Thoracic aorta (tissue), 2 donors: ENCODE measurements at regions not wholly inside any gene's neighbourhood (a gene's known extent, or its start where the extent isn't known, plus 50 kb on each side); places are given as distances from the start of the nearest gene placed in this dataset.

Experiments used
- ATAC-seq: fragments of 150-250 bp; one replicate; pipeline ENCODE4 v1.8.0; 2017; ENCODE audit warnings: low read depth; ENCODE audit not compliant: insufficient number of reproducible peaks, low FRiP score
- DNase-seq: peaks from one replicate; pipeline ENCODE4 v3.0.0-alpha.2; 2020; ENCODE audit warnings: low spot score
- H3K27ac ChIP-seq, 2 donors: fragments of 200-600 bp; sonication (generic); 1 replicate in 1 of 2; 2 replicates in 1 of 2; pipeline ENCODE4 v1.5.1; 2016; ENCODE audit warnings: mild to moderate bottlenecking in 2 of 2, moderate library complexity in 2 of 2
- H3K27me3 ChIP-seq: fragments of 200-600 bp; sonication (generic); replicated peaks from 2 replicates; pipeline ENCODE4 v1.6.0; 2016; ENCODE audit warnings: mild to moderate bottlenecking; ENCODE audit not compliant: insufficient read depth
- H3K36me3 ChIP-seq: fragments of 200-600 bp; sonication (generic); one replicate; pipeline ENCODE4 v1.5.1; 2016
- H3K4me1 ChIP-seq, 2 donors: fragments of 200-600 bp; sonication (generic); 1 replicate in 1 of 2; 2 replicates in 1 of 2; pipeline versions ENCODE4 v1.5.1 to v1.6.0; 2016; ENCODE audit warnings: low read depth in 2 of 2, mild to moderate bottlenecking in 1 of 2; ENCODE audit not compliant: control insufficient read depth in 1 of 2
- H3K4me3 ChIP-seq: fragments of 200-600 bp; sonication (generic); 2 replicates; pipeline ENCODE4 v1.5.1; 2016; ENCODE audit warnings: mild to moderate bottlenecking
- H3K9me3 ChIP-seq: fragments of 200-600 bp; sonication (generic); 2 replicates; pipeline ENCODE4 v1.5.1; 2016
- TF ChIP-seq, protein P1 (sequence below): fragments of 200-600 bp; sonication (generic); IDR thresholded peaks from one replicate; pipeline ENCODE4 v1.5.1; 2019; ENCODE audit warnings: antibody characterized with exemption

DNA sequence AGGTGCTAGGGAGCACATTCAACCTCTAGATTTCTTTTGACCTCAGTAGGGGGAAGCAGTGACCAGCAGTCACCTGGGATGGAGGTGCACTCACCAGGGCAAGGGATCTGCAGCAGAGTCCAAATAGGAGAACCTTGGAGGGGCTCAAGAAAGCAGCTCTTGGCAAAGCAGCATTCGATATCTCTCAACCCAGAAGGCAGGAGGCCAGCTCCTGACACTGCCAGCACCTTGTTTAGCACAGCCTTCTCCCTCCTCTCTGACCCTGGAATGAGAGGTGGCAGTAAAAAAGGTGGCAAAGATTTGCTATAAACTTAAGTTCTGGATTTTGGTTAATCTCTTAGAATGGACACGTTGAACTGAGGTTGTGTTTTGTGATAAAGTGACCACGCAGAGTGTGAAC lies 107.9 kb downstream of the AQP9 start:
- Histone ChIP-seq H3K36me3 (no peaks in the 10 kb centered on the region), H3K9me3 (no peaks in the 10 kb centered on the region), H3K4me1 (peaks cover 5 to 37% of the 10 kb centered on the region in 2 donors), H3K4me3 (no peak overlapping the region), H3K27me3 (no peaks in the 10 kb centered on the region), H3K27ac (no peak overlapping the region)
- ATAC-seq (no peak), DNase-seq (no peak)
- TF ChIP-seq, protein P1, sequence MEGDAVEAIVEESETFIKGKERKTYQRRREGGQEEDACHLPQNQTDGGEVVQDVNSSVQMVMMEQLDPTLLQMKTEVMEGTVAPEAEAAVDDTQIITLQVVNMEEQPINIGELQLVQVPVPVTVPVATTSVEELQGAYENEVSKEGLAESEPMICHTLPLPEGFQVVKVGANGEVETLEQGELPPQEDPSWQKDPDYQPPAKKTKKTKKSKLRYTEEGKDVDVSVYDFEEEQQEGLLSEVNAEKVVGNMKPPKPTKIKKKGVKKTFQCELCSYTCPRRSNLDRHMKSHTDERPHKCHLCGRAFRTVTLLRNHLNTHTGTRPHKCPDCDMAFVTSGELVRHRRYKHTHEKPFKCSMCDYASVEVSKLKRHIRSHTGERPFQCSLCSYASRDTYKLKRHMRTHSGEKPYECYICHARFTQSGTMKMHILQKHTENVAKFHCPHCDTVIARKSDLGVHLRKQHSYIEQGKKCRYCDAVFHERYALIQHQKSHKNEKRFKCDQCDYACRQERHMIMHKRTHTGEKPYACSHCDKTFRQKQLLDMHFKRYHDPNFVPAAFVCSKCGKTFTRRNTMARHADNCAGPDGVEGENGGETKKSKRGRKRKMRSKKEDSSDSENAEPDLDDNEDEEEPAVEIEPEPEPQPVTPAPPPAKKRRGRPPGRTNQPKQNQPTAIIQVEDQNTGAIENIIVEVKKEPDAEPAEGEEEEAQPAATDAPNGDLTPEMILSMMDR: no peak

DNA sequence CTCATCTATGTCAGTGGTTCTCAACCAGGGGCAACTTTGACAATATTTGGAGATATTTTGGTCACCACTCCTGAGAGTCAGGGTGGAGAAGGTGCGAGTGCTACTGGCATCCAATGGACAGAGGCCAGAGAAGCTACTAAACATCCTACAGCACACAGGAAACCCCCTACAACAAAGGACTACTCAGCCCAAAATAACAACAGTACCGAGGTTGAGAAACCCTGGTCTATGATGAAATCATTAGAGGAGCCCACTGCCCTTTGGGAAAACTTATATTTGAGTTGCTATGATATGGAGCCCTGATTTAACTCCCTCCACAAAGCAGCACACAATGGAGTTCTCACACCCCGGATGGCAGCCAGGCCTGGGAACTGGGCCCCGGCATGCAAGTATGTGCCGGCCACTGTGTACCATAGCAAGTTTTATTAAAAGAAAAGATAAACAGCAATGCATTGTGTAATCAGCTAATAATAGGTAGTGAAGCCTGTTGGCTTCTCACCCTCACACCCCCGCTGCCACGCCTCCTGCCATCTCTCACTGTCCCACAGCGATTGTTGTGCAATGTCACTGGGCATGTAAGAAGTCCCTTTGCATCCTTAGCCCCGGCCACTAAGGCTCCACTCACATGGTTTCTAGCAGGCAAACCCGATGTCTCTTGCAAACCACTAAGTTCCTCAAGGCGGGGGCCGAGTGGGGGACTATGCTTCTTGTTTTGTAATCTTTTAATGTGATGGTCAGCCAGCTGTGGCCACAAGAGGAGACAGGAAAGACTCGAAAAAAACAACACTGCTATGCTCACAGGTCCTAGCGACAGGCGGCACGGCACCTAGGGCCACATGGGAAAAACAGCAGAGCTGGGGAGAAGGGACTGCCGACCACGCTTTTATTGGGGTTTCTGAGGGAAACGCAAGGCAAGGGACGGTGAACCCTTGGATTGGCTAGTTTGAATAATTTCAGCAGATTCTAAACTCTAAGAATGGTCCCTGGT lies 110.0 kb downstream of the AQP9 start:
- peaks cover 5 to 37% of the 10 kb centered on the region in 2 donors for H3K4me1 ChIP-seq
- H3K9me3 ChIP-seq: no peaks in the 10 kb centered on the region
- no peaks in the 10 kb centered on the region for H3K27me3 ChIP-seq
- DNase-seq (peak; percentile 51), ATAC-seq (peak; percentile 63)
- H3K36me3 ChIP-seq: no peaks in the 10 kb centered on the region
- TF ChIP-seq, protein P1: no peak
- H3K27ac ChIP-seq: peak overlapping the region; percentile 65 to 74
- H3K4me3 ChIP-seq: no peak overlapping the region

DNA sequence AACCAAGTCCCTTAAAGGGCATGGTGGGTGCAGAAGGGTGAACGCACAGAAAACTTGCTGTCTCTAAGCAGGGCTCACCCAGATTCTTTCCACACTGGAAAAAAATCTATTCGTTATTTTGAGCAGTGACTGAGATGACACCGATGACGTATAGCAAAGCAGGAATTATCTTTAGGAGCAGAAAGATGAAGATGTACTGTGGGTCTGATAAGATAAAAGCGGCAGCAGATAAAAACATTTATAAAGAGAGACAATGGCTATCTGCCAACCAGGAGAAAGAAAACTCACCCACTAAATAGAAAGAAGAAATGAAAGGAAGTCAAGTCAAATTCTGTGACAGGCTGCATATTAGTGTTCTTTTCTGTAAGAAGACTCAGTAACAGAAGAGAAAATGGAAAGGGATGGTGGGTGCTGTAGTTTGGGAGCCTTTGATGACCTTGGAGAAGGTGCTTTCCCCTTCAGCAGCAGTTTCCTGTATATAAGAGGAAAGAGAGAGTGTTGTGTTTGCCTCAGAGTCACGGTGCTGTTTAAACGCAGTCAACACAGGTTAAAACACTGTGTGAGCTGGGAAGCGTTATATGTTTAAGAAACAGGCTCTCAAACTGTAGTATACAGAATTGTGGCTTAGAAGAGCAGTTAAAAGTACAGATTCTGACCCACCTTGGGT lies 111.6 kb downstream of the AQP9 start:
- TF ChIP-seq, protein P1: no peak
- no peaks in the 10 kb centered on the region for H3K36me3 ChIP-seq
- ATAC-seq: no peak
- peaks cover 5 to 37% of the 10 kb centered on the region in 2 donors for H3K4me1 ChIP-seq
- no peak overlapping the region for H3K27ac ChIP-seq
- H3K9me3 ChIP-seq: no peaks in the 10 kb centered on the region
- no peaks in the 10 kb centered on the region for H3K27me3 ChIP-seq
- DNase-seq: no peak
- H3K4me3 ChIP-seq: no peak overlapping the region

DNA sequence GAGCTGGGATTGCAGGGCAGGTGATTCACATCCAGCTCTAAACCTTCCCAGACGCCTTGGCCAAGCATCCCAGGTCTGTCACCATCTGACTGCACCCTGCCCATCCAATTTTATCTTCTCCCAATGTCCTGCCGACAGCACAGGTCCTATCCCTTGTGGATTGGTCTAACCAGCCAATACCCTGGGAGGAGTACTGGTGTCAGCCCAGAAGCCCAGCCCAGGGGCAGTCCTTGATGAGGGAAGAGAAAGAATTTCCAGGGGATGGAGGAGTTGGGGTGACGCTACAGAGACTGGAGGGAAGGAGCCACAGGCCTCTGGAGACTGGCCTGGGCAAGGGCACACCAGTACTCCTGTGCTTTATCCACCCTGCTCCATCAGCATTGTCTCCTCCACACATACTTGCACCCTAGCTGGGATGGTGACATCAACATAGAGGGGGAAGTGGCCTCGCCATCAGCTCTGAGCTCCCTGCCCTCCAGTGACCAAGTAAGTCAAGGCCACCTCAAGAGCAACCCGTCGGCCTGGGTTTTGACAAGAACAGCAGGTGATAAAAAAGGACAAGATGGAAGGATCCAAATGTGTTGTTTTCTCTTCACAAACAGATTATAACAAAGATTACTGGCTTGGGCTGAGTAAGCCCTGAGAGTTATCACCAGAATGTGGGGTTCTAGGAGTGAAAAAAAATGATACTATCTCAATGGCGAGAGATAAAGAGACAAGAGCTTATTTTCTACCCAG lies 114.6 kb downstream of the AQP9 start:
- DNase-seq (no peak), ATAC-seq (no peak)
- Histone ChIP-seq H3K36me3 (no peaks in the 10 kb centered on the region), H3K4me1 (peaks cover 0 to 11% of the 10 kb centered on the region in 2 donors), H3K27me3 (no peaks in the 10 kb centered on the region), H3K9me3 (no peaks in the 10 kb centered on the region), H3K27ac (no peak overlapping the region), H3K4me3 (no peak overlapping the region)
- TF ChIP-seq, protein P1: no peak
